H9 (cell line): ENCODE measurements at regions not wholly inside any gene's neighbourhood (a gene's known extent, or its start where the extent isn't known, plus 50 kb on each side); places are given as distances from the start of the nearest gene placed in this dataset.

Source experiments
- DNase-seq: peaks from one replicate; pipeline ENCODE4 v3.0.0-alpha.2; 2017
- H2AFZ ChIP-seq: one replicate; pipeline ENCODE4 v1.6.1; 2013; ENCODE audit warnings: mild to moderate bottlenecking, low read length, control low read depth, moderate library complexity
- H2AK5ac ChIP-seq: 2 replicates; pipeline ENCODE4 v1.6.1; 2013; ENCODE audit warnings: low read length, control low read depth, mixed read lengths; ENCODE audit not compliant: insufficient read length
- H2BK120ac ChIP-seq: one replicate; pipeline ENCODE4 v1.6.1; 2013; ENCODE audit warnings: low read depth, mild to moderate bottlenecking, low read length, control low read depth, inconsistent platforms; ENCODE audit not compliant: poor library complexity, severe bottlenecking
- H2BK12ac ChIP-seq: 2 replicates; pipeline ENCODE4 v1.6.1; 2013; ENCODE audit warnings: low read length, control low read depth, mixed read lengths, low read depth; ENCODE audit not compliant: insufficient read length
- H2BK15ac ChIP-seq: 2 replicates; pipeline ENCODE4 v1.6.1; 2013; ENCODE audit warnings: low read depth, low read length, control low read depth
- H2BK20ac ChIP-seq: one replicate; pipeline ENCODE4 v1.6.1; 2013; ENCODE audit warnings: low read depth, mild to moderate bottlenecking, low read length, control low read depth, inconsistent platforms; ENCODE audit not compliant: poor library complexity, severe bottlenecking
- H2BK5ac ChIP-seq: 2 replicates; pipeline ENCODE4 v1.6.1; 2013; ENCODE audit warnings: low read length, control low read depth, mixed read lengths; ENCODE audit not compliant: insufficient read length
- H3K14ac ChIP-seq: 2 replicates; pipeline ENCODE4 v1.6.1; 2013; ENCODE audit warnings: low read length, control low read depth; ENCODE audit not compliant: insufficient read depth
- H3K18ac ChIP-seq: 2 replicates; pipeline ENCODE4 v1.6.1; 2013; ENCODE audit warnings: low read depth, mild to moderate bottlenecking, mixed read lengths, low read length, control low read depth; ENCODE audit not compliant: insufficient read length
- H3K23ac ChIP-seq: 2 replicates; pipeline ENCODE4 v1.6.1; 2013; ENCODE audit warnings: low read length, control low read depth, mixed read lengths, low read depth; ENCODE audit not compliant: insufficient read length
- H3K23me2 ChIP-seq: 2 replicates; pipeline ENCODE4 v1.6.1; 2013; ENCODE audit warnings: low read depth, mild to moderate bottlenecking, mixed read lengths, low read length, control low read depth; ENCODE audit not compliant: insufficient read length, poor library complexity, severe bottlenecking
- H3K27ac ChIP-seq: 2 replicates; pipeline ENCODE4 v1.5.1; 2013; ENCODE audit warnings: low read length, control low read depth, mixed read lengths, low read depth; ENCODE audit not compliant: insufficient read length
- H3K27me3 ChIP-seq: 2 replicates; pipeline ENCODE4 v1.6.1; 2013; ENCODE audit warnings: low read length, control low read depth, inconsistent platforms; ENCODE audit not compliant: insufficient read depth
- H3K4ac ChIP-seq: 2 replicates; pipeline ENCODE4 v1.6.1; 2013; ENCODE audit warnings: low read depth, mild to moderate bottlenecking, control low read depth, inconsistent platforms, low read length, moderate library complexity
- H3K4me1 ChIP-seq: 2 replicates; pipeline ENCODE4 v1.6.1; 2013; ENCODE audit warnings: low read length, control low read depth, inconsistent platforms; ENCODE audit not compliant: insufficient read depth
- H3K4me2 ChIP-seq: 2 replicates; pipeline ENCODE4 v1.6.1; 2013; ENCODE audit warnings: low read length, control low read depth, mixed read lengths; ENCODE audit not compliant: insufficient read length, insufficient read depth
- H3K56ac ChIP-seq: 2 replicates; pipeline ENCODE4 v1.6.1; 2013; ENCODE audit warnings: low read depth, mild to moderate bottlenecking, mixed read lengths, low read length, control low read depth; ENCODE audit not compliant: insufficient read length
- H3K79me1 ChIP-seq: 2 replicates; pipeline ENCODE4 v1.6.1; 2013; ENCODE audit warnings: low read depth, mild to moderate bottlenecking, moderate library complexity, low read length, control low read depth, inconsistent platforms; ENCODE audit not compliant: insufficient read depth, poor library complexity, severe bottlenecking
- H3K79me2 ChIP-seq: 2 replicates; pipeline ENCODE4 v1.6.1; 2013; ENCODE audit warnings: low read length, control low read depth, inconsistent platforms; ENCODE audit not compliant: insufficient read depth
- H3K9ac ChIP-seq: 2 replicates; pipeline ENCODE4 v1.6.1; 2013; ENCODE audit warnings: low read length, control low read depth, mixed read lengths; ENCODE audit not compliant: insufficient read length; ENCODE audit errors: extremely low read depth
- H3K9me3 ChIP-seq: one replicate; pipeline ENCODE4 v1.6.1; 2013; ENCODE audit warnings: low read depth, low read length, inconsistent platforms; ENCODE audit not compliant: control insufficient read depth
- H3T11ph ChIP-seq: one replicate; pipeline ENCODE4 v1.6.1; 2013; ENCODE audit warnings: mild to moderate bottlenecking, low read length, control low read depth, inconsistent platforms
- H4K20me1 ChIP-seq: one replicate; pipeline ENCODE4 v1.6.1; 2013; ENCODE audit not compliant: control insufficient read depth, insufficient read length, insufficient read depth
- H4K5ac ChIP-seq: 2 replicates; pipeline ENCODE4 v1.6.1; 2013; ENCODE audit warnings: low read depth, mild to moderate bottlenecking, mixed read lengths, low read length, control low read depth; ENCODE audit not compliant: insufficient read length
- H4K8ac ChIP-seq: replicated peaks from 2 replicates; pipeline ENCODE4 v1.6.1; 2013; ENCODE audit warnings: low read length, control low read depth, mixed read lengths, low read depth; ENCODE audit not compliant: insufficient read length
- H4K91ac ChIP-seq: 2 replicates; pipeline ENCODE4 v1.6.1; 2013; ENCODE audit warnings: low read depth, mild to moderate bottlenecking, moderate library complexity, mixed read lengths, low read length, control low read depth; ENCODE audit not compliant: insufficient read length
- H3K27ac Mint-ChIP-seq, 3 experiments: 2 replicates in 2 of 3; 3 replicates in 1 of 3; pipeline ENCODE4 v1.8.0; 2020 to 2021; ENCODE audit warnings: mixed read lengths in 3 of 3, mild to moderate bottlenecking in 1 of 3, moderate library complexity in 1 of 3
- H3K27me3 Mint-ChIP-seq: 2 replicates; pipeline ENCODE4 v1.8.0; 2021; ENCODE audit warnings: low read depth, mild to moderate bottlenecking, moderate library complexity, mixed read lengths
- H3K36me3 Mint-ChIP-seq, 3 experiments: 2 replicates in 2 of 3; 3 replicates in 1 of 3; pipeline ENCODE4 v1.8.0; 2020 to 2021; ENCODE audit warnings: low read depth in 3 of 3, mixed read lengths in 3 of 3; ENCODE audit not compliant: insufficient read depth in 1 of 3
- H3K4me1 Mint-ChIP-seq, 2 experiments: 2 replicates each; pipeline ENCODE4 v1.8.0; 2020; ENCODE audit warnings: mixed read lengths in 2 of 2
- H3K4me3 Mint-ChIP-seq, 2 experiments: 2 replicates in 1 of 2; 3 replicates in 1 of 2; pipeline ENCODE4 v1.8.0; 2020 to 2021; ENCODE audit warnings: mild to moderate bottlenecking in 2 of 2, mixed read lengths in 2 of 2, moderate library complexity in 1 of 2
- H3K9me3 Mint-ChIP-seq, 2 experiments: 2 replicates in 1 of 2; 3 replicates in 1 of 2; pipeline ENCODE4 v1.8.0; 2020; ENCODE audit warnings: mild to moderate bottlenecking in 2 of 2, mixed read lengths in 2 of 2, moderate library complexity in 1 of 2
- CTCF ChIP-seq: fragments of 200-600 bp; sonication (generic); conservative IDR thresholded peaks from 3 replicates; pipeline ENCODE4 v1.8.0; 2021; ENCODE audit warnings: antibody characterized with exemption, mild to moderate bottlenecking
- WGBS: extraction: QIAGEN DNeasy Blood & Tissue Kit; methylation state at CpG from one replicate; pipeline ENCODE4 v1.1.7; 2013; ENCODE audit warnings: missing lambda C conversion rate, low lambda C conversion rate, mixed read lengths; ENCODE audit not compliant: insufficient read length; ENCODE audit errors: extremely low coverage; 5-methylcytosine and 5-hydroxymethylcytosine counted together

GRCh38 chr15:69712991-69713390 is 260.4 kb downstream of the RPLP1 start:
- TF ChIP-seq CTCF = no peak

More at GRCh38 chr15:69712991-69713390, 260.4 kb downstream of the RPLP1 start:
- H3K56ac ChIP-seq = no peak overlapping the region
- no peak overlapping the region for H3K27ac ChIP-seq
- H3K4ac ChIP-seq = no peak overlapping the region
- H4K5ac ChIP-seq = no peak overlapping the region
- Mint-ChIP-seq H3K27me3 (no peaks in the 10 kb centered on the region; the same call in none of the 2 replicates), H3K4me3 (no peak overlapping the region), H3K27ac (no peak overlapping the region), H3K4me1 (peaks cover 0 to 9% of the 10 kb centered on the region in 2 experiments; a peak in 2 of 4 replicates), H3K9me3 (peaks cover 17 to 19% of the 10 kb centered on the region in 2 experiments), H3K36me3 (peaks cover 6 to 10% (median 8%) of the 10 kb centered on the region in 3 experiments)
- H2BK15ac ChIP-seq = no peak overlapping the region
- no peaks in the 10 kb centered on the region; the same call in 1 of the 2 replicates for H3K4me1 ChIP-seq
- no peaks in the 10 kb centered on the region for H3K9me3 ChIP-seq
- no peak overlapping the region for H3K14ac ChIP-seq
- H3K79me1 ChIP-seq = no peaks in the 10 kb centered on the region
- no peak overlapping the region for H3K18ac ChIP-seq
- H2BK5ac ChIP-seq = no peak overlapping the region
- H2BK120ac ChIP-seq = no peak overlapping the region
- H3K23me2 ChIP-seq = no peaks in the 10 kb centered on the region
- H4K91ac ChIP-seq = no peak overlapping the region
- no peaks in the 10 kb centered on the region for H4K20me1 ChIP-seq
- H3K79me2 ChIP-seq = no peaks in the 10 kb centered on the region
- H3K27me3 ChIP-seq = no peaks in the 10 kb centered on the region; the same call in 1 of the 2 replicates
- no peak overlapping the region for H2BK12ac ChIP-seq
- H2BK20ac ChIP-seq = no peak overlapping the region
- no peak overlapping the region for H3K4me2 ChIP-seq
- no peak overlapping the region for H3K23ac ChIP-seq
- H3K9ac ChIP-seq = no peak overlapping the region
- no peak for DNase-seq
- H2AK5ac ChIP-seq = no peak overlapping the region
- H2AFZ ChIP-seq = no peak overlapping the region
- no peak overlapping the region for H3T11ph ChIP-seq
- H4K8ac ChIP-seq = no peak overlapping the region
- WGBS = no CpG with 5 or more reads among the region's 2 CpGs
